GM06990 (cell line): ENCODE measurements at regions not wholly inside any gene's neighbourhood (a gene's known extent, or its start where the extent isn't known, plus 50 kb on each side); places are given as distances from the start of the nearest gene placed in this dataset.

Experiments
- DNase-seq: peaks from one replicate; pipeline ENCODE4 v3.0.0-alpha.2; 2011; ENCODE audit not compliant: insufficient read length; ENCODE audit errors: extremely low read depth
- H3K27me3 ChIP-seq: replicated peaks from 2 replicates; pipeline ENCODE4 v1.6.0; 2011; ENCODE audit warnings: low read length; ENCODE audit not compliant: control insufficient read depth, insufficient read depth
- H3K36me3 ChIP-seq: 2 replicates; pipeline ENCODE4 v1.5.1; 2011; ENCODE audit warnings: low read length; ENCODE audit not compliant: control insufficient read depth, insufficient read depth
- H3K4me3 ChIP-seq: replicated peaks from 2 replicates; pipeline ENCODE4 v1.5.1; 2011; ENCODE audit warnings: low read depth, mild to moderate bottlenecking, control low read depth, low read length
- TF ChIP-seq, protein P1 (sequence below): IDR thresholded peaks from 2 replicates; pipeline ENCODE4 v1.5.1; 2011; ENCODE audit warnings: low read length, control low read depth, mild to moderate bottlenecking, inconsistent platforms; ENCODE audit not compliant: insufficient read depth, poor library complexity, severe bottlenecking

GRCh38 chr4:188245651-188246050 lies 106.4 kb downstream of the TRIML1 start:
- TF ChIP-seq, protein P1, sequence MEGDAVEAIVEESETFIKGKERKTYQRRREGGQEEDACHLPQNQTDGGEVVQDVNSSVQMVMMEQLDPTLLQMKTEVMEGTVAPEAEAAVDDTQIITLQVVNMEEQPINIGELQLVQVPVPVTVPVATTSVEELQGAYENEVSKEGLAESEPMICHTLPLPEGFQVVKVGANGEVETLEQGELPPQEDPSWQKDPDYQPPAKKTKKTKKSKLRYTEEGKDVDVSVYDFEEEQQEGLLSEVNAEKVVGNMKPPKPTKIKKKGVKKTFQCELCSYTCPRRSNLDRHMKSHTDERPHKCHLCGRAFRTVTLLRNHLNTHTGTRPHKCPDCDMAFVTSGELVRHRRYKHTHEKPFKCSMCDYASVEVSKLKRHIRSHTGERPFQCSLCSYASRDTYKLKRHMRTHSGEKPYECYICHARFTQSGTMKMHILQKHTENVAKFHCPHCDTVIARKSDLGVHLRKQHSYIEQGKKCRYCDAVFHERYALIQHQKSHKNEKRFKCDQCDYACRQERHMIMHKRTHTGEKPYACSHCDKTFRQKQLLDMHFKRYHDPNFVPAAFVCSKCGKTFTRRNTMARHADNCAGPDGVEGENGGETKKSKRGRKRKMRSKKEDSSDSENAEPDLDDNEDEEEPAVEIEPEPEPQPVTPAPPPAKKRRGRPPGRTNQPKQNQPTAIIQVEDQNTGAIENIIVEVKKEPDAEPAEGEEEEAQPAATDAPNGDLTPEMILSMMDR, result no peak
- no peak overlapping the region for H3K4me3 ChIP-seq
- no peak for DNase-seq
- H3K27me3 ChIP-seq, result no peaks in the 10 kb centered on the region
- no peaks in the 10 kb centered on the region for H3K36me3 ChIP-seq

DNA sequence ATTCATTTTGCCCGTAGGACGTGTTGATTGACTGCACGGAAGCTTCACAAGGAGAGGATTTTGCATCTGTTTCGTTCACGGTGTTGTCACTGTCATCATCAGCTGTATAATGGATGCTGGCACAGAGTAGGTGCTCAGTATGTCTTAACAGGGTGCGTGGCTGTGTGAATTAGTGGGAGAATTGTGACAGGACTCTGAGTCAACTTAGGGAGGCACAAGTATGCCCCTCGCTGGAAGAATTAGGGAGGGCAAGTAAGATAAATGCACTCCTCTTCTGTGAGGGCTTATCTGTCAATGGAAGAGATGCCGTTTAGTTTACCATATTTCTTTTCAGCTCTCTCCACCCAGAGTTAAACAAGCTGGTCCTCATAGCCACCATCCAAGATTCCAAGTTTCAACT lies 107.2 kb downstream of the TRIML1 start:
- Histone ChIP-seq H3K27me3 (no peaks in the 10 kb centered on the region), H3K36me3 (no peaks in the 10 kb centered on the region), H3K4me3 (no peak overlapping the region)
- no peak for DNase-seq
- TF ChIP-seq, protein P1, result no peak

DNA sequence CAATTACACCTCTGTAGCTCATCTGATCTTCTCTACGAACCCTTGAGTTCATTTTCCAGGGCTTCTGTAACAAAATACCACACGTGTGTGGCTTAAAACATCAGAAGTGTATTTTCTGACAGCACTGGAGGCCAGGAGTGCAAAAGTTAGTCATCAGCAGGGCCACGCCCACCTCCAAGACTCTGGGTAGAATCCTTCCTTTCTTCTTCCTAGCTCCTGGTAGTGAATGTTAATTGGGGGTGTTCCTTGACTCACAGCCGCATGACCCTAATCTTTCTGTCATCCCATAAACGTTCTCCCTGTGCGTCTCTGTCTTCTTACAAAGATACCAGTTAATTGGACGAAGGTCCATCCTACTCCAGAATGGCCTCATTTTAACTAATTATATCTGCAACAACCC lies 115.0 kb downstream of the TRIML1 start:
- H3K27me3 ChIP-seq, result no peaks in the 10 kb centered on the region
- no peaks in the 10 kb centered on the region for H3K36me3 ChIP-seq
- no peak overlapping the region for H3K4me3 ChIP-seq
- TF ChIP-seq, protein P1, result no peak
- DNase-seq, result no peak

- TF ChIP-seq, protein P1, result no peak
- no peak overlapping the region for H3K4me3 ChIP-seq
- no peak for DNase-seq
Observed at GRCh38 chr4:188262464-188262863, 123.2 kb downstream of the TRIML1 start.

DNA sequence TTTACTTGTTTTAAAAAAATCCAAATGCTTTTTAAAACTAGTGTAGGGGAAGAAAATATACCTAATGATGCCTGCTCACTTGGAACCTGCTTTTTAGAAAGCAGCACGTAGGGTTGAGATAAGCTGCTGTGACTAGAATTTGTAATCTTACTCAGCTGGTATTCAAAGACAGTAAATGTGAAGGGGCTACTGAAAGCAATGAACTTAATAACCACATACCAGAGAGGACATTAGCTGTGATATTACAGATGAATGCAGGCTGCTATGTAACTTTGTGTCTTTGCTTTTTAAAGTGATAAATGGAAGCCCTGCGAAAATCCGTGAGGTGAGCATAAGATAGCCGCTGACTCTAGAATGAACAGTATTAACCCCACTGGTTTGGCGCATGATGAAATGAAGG lies 124.1 kb downstream of the TRIML1 start:
- H3K36me3 ChIP-seq, result no peaks in the 10 kb centered on the region
- no peak for DNase-seq
- H3K27me3 ChIP-seq, result no peaks in the 10 kb centered on the region
- H3K4me3 ChIP-seq, result no peak overlapping the region
- TF ChIP-seq, protein P1, result no peak

More at GRCh38 chr4:188262464-188262863, 123.2 kb downstream of the TRIML1 start:
- H3K27me3 ChIP-seq, result no peaks in the 10 kb centered on the region
- no peaks in the 10 kb centered on the region for H3K36me3 ChIP-seq

DNA sequence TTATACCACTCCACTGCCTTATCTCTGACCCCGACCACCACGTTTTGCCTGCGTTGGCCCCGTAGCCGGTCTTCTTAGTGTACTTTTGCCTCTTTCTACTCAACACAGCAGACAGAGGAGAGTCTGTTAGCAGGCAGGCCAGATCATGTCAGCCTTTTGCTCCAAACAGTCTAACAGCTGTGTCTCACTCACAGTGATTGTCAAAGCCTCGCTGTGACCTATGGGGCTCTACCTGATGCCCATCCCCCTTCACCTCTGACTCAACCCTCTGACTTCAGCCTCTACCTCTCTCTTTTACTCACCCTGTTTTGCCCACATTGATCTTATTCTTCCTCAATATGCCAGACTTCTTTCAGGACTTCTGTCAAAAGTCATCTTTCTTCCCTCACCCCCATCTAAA lies 127.1 kb downstream of the TRIML1 start:
- TF ChIP-seq, protein P1, result no peak
- H3K36me3 ChIP-seq, result no peaks in the 10 kb centered on the region
- H3K27me3 ChIP-seq, result no peaks in the 10 kb centered on the region
- H3K4me3 ChIP-seq, result no peak overlapping the region
- DNase-seq, result no peak
